ENCODE measurements at regions not wholly inside any gene's neighbourhood (a gene's known extent, or its start where the extent isn't known, plus 50 kb on each side); places are given as distances from the start of the nearest gene placed in this dataset.
"Not testable (repeated sequence)": the region's sequence is repeated elsewhere in the genome, so short reads cannot be mapped to it uniquely, and the experiment has no call there.

GRCh38 chr11:38446336-38446735, 1848.3 kb upstream of the RAG2 start:
- DNase-seq (ENCODE audit: low read depth in 2 of 2), result no peak

GRCh38 chr11:38438091-38438490, 1840.1 kb upstream of the RAG2 start:
- DNase-seq (ENCODE audit: low read depth in 2 of 2), result no peak

- DNase-seq (ENCODE audit: low read depth in 2 of 2), result no peak
These were observed 1827.5 kb upstream of the RAG2 start for GRCh38 chr11:38425578-38425977.

- DNase-seq (ENCODE audit: low read depth in 2 of 2), result no peak
These were observed 1825.0 kb upstream of the RAG2 start for GRCh38 chr11:38423042-38423441.

- no peak for DNase-seq (ENCODE audit: low read depth in 2 of 2)
These were observed 1818.1 kb upstream of the RAG2 start for GRCh38 chr11:38416141-38416540.

GRCh38 chr11:38411149-38411548, 1813.1 kb upstream of the RAG2 start:
- no peak for DNase-seq (ENCODE audit: low read depth in 2 of 2)

- DNase-seq (ENCODE audit: low read depth in 2 of 2), result no peak
These were observed 1804.0 kb upstream of the RAG2 start for GRCh38 chr11:38402063-38402462.

GRCh38 chr11:38392176-38392575, 1794.1 kb upstream of the RAG2 start:
- no peak for DNase-seq (ENCODE audit: low read depth in 2 of 2)

- no peak for DNase-seq (ENCODE audit: low read depth in 2 of 2)
These were observed 1786.5 kb upstream of the RAG2 start for GRCh38 chr11:38384568-38384967.

- no peak for DNase-seq (ENCODE audit: low read depth in 2 of 2)
These were observed 1767.2 kb upstream of the RAG2 start for GRCh38 chr11:38365274-38365673.

GRCh38 chr11:38356255-38356654, 1758.2 kb upstream of the RAG2 start:
- no peak for DNase-seq (ENCODE audit: low read depth in 2 of 2)

GRCh38 chr11:38345286-38345685, 1747.2 kb upstream of the RAG2 start:
- DNase-seq (ENCODE audit: low read depth in 2 of 2), result no peak

GRCh38 chr11:38341612-38342011, 1743.6 kb upstream of the RAG2 start:
- not testable (repeated sequence) for DNase-seq (ENCODE audit: low read depth in 2 of 2)

- DNase-seq (ENCODE audit: low read depth in 2 of 2), result no peak
These were observed 1741.9 kb upstream of the RAG2 start for GRCh38 chr11:38339835-38340440.

- not testable (repeated sequence) for DNase-seq (ENCODE audit: low read depth in 2 of 2)
These were observed 1740.0 kb upstream of the RAG2 start for GRCh38 chr11:38338022-38338421.

GRCh38 chr11:38332046-38332445, 1734.0 kb upstream of the RAG2 start:
- DNase-seq (ENCODE audit: low read depth in 2 of 2), result no peak

GRCh38 chr11:38330578-38330977, 1732.5 kb upstream of the RAG2 start:
- no peak for DNase-seq (ENCODE audit: low read depth in 2 of 2)

- DNase-seq (ENCODE audit: low read depth in 2 of 2), result no peak
These were observed 1726.1 kb upstream of the RAG2 start for GRCh38 chr11:38323961-38324761.

GRCh38 chr11:38315151-38315550, 1717.1 kb upstream of the RAG2 start:
- DNase-seq (ENCODE audit: low read depth in 2 of 2), result no peak

- no peak for DNase-seq (ENCODE audit: low read depth in 2 of 2)
These were observed 1709.4 kb upstream of the RAG2 start for GRCh38 chr11:38307455-38307854.

GRCh38 chr11:38305682-38306081, 1707.6 kb upstream of the RAG2 start:
- DNase-seq (ENCODE audit: low read depth in 2 of 2), result no peak

GRCh38 chr11:38304926-38305325, 1706.9 kb upstream of the RAG2 start:
- no peak for DNase-seq (ENCODE audit: low read depth in 2 of 2)

- DNase-seq (ENCODE audit: low read depth in 2 of 2), result no peak
These were observed 1704.5 kb upstream of the RAG2 start for GRCh38 chr11:38302564-38302963.

Data from dermis microvascular lymphatic vessel endothelial cell (primary cell).